Erythroblast (primary cell): ENCODE measurements at regions not wholly inside any gene's neighbourhood (a gene's known extent, or its start where the extent isn't known, plus 50 kb on each side); places are given as distances from the start of the nearest gene placed in this dataset.
"Not testable (repeated sequence)": the region's sequence is repeated elsewhere in the genome, so short reads cannot be mapped to it uniquely, and the experiment has no call there.

Experiments used
- DNase-seq, 2 experiments: peaks; one replicate each; lab custom pipeline; 2025; lab: John Stamatoyannopoulos, UW
- GATA1 ChIP-seq: IDR thresholded peaks from 2 replicates; pipeline ENCODE4 v1.6.1; 2011; ENCODE audit warnings: low read depth, mild to moderate bottlenecking, control low read depth, low read length, moderate library complexity
- POLR2A ChIP-seq: IDR thresholded peaks from 2 replicates; pipeline ENCODE4 v1.6.1; 2011; ENCODE audit warnings: mild to moderate bottlenecking, low read length

GRCh38 chr1:67537667-67538018 is 107.4 kb upstream of the SERBP1 start:
- no peak for TF ChIP-seq GATA1
- TF ChIP-seq POLR2A: no peak
- no peak for DNase-seq

- TF ChIP-seq POLR2A (no peak), GATA1 (no peak)
- no peak for DNase-seq
Observed at GRCh38 chr1:67540025-67540732, 110.0 kb upstream of the SERBP1 start.

GRCh38 chr1:67540733-67541125 is 110.5 kb upstream of the SERBP1 start:
- no peak for TF ChIP-seq POLR2A
- DNase-seq: no peak

GRCh38 chr1:67542747-67543146 is 112.5 kb upstream of the SERBP1 start:
- no peak for DNase-seq
- TF ChIP-seq GATA1: no peak
- no peak for TF ChIP-seq POLR2A

- TF ChIP-seq GATA1 (no peak), POLR2A (no peak)
- DNase-seq: no peak
Observed at GRCh38 chr1:67544921-67545320, 114.7 kb upstream of the SERBP1 start.

GRCh38 chr1:67545364-67545763 is 115.2 kb upstream of the SERBP1 start:
- no peak for DNase-seq
- TF ChIP-seq POLR2A: no peak
- no peak for TF ChIP-seq GATA1

- DNase-seq: no peak
- TF ChIP-seq GATA1 (no peak), POLR2A (no peak)
Observed at GRCh38 chr1:67551375-67551774, 121.2 kb upstream of the SERBP1 start.

- TF ChIP-seq POLR2A: no peak
- no peak for TF ChIP-seq GATA1
- DNase-seq: no peak
Observed at GRCh38 chr1:67552336-67552759, 122.1 kb upstream of the SERBP1 start.

GRCh38 chr1:67554204-67554603 is 124.0 kb upstream of the SERBP1 start:
- not testable (repeated sequence) for DNase-seq

- TF ChIP-seq POLR2A (no peak), GATA1 (no peak)
- no peak for DNase-seq
Observed at GRCh38 chr1:67555461-67556296, 125.5 kb upstream of the SERBP1 start.

GRCh38 chr1:67556297-67556900 is 126.2 kb upstream of the SERBP1 start:
- TF ChIP-seq GATA1 (no peak), POLR2A (no peak)
- no peak for DNase-seq

GRCh38 chr1:67557696-67558448 is 127.1 kb upstream of the GADD45A start:
- TF ChIP-seq POLR2A (no peak), GATA1 (no peak)

GRCh38 chr1:67558449-67559193 is 126.4 kb upstream of the GADD45A start:
- peak in 1 of 2 experiments; percentile 8 for DNase-seq
- TF ChIP-seq POLR2A (no peak), GATA1 (no peak)

More at GRCh38 chr1:67557696-67558448, 127.1 kb upstream of the GADD45A start:
- no peak for DNase-seq
